ENCODE measurements at regions not wholly inside any gene's neighbourhood (a gene's known extent, or its start where the extent isn't known, plus 50 kb on each side); places are given as distances from the start of the nearest gene placed in this dataset.

GRCh38 chr1:201593200-201593921 is 54.4 kb downstream of the NAV1 start (continued):
- TF ChIP-seq PBX3 (IDR thresholded peaks at IDR 0.05), result peak; percentile 92
- TF ChIP-seq TCF12 (IDR thresholded peaks at IDR 0.05), result peak; percentile 99
- TF ChIP-seq ZBTB33 (IDR thresholded peaks at IDR 0.05; ENCODE audit: borderline replicate concordance, low read depth), result peak; percentile 76; the same call in 1 of the 2 replicates
- TF ChIP-seq YY1 (IDR thresholded peaks at IDR 0.05; ENCODE audit: low read depth), result peak; percentile 62; the same call in 1 of the 2 replicates
- TF ChIP-seq USF2 (IDR thresholded peaks at IDR 0.05; ENCODE audit: borderline replicate concordance, low read depth, low read length), result no peak
- TF ChIP-seq CHD2 (IDR thresholded peaks at IDR 0.05; ENCODE audit: low read length, partially characterized antibody), result no peak
- no peak for TF ChIP-seq EZH2phosphoT487 (IDR thresholded peaks at IDR 0.05; ENCODE audit: borderline replicate concordance, low read depth)

- ChIA-PET POLR2A (interaction anchor here (0.9 kb wide), 1 partner anchor 56 kb away, joined by 4 read pairs; no protein-coding TSS in a partner anchor), CTCF (interaction anchor here (0.7 to 2.7 kb wide), 8 partner anchors 12 to 198 kb away, joined by 3 to 10 read pairs (median 5); no protein-coding TSS in a partner anchor)
- peak overlapping the region; percentile 71; the same call in 1 of the 2 replicates for H3K4me2 ChIP-seq
- H2AFZ ChIP-seq (ENCODE audit: low read depth), result no peak overlapping the region
- peaks cover 48% of the 10 kb centered on the region for H3F3A ChIP-seq (replicated peaks; ENCODE audit: insufficient read depth)
- no peak overlapping the region for H3K4me3 ChIP-seq (ENCODE audit: low read depth in 2 of 2, low read length in 1 of 2)
- H3K36me3 ChIP-seq (replicated peaks in 1 of 2; ENCODE audit: control insufficient read depth in 1 of 2, insufficient read depth in 2 of 2, low read length in 1 of 2), result peaks cover 29 to 56% of the 10 kb centered on the region in 2 experiments
- H3K9me3 ChIP-seq, result no peaks in the 10 kb centered on the region
- no peak overlapping the region for H3K9ac ChIP-seq
- 70% methylated on average over 6 of the region's 9 CpGs for WGBS (ENCODE audit: low lambda C conversion rate)
- DNase-seq, result peak; percentile 65
- H3K4me1 ChIP-seq (ENCODE audit: control insufficient read depth in 1 of 2, insufficient read depth in 2 of 2, low read depth in 1 of 2, low read length in 1 of 2), result peaks cover 51 to 56% of the 10 kb centered on the region in 2 experiments
- H3K9me2 ChIP-seq, result no peaks in the 10 kb centered on the region
- H3K79me2 ChIP-seq (ENCODE audit: insufficient read depth), result peaks cover 90% of the 10 kb centered on the region
- peaks cover 34% of the 10 kb centered on the region for H4K20me1 ChIP-seq (ENCODE audit: insufficient read depth)
- H3K27me3 ChIP-seq (ENCODE audit: insufficient read depth), result no peaks in the 10 kb centered on the region
- peak overlapping the region; percentile 91 to 98 for H3K27ac ChIP-seq (ENCODE audit: low read depth in 2 of 2, low read length in 1 of 2)
- no peak for TF ChIP-seq SIN3A (IDR thresholded peaks at IDR 0.05; ENCODE audit: borderline replicate concordance, low read depth, low read length)
- no peak for TF ChIP-seq CTCF (IDR thresholded peaks at IDR 0.05)
- TF ChIP-seq PBX3 (IDR thresholded peaks at IDR 0.05), result no peak
- no peak for TF ChIP-seq EZH2phosphoT487 (IDR thresholded peaks at IDR 0.05; ENCODE audit: borderline replicate concordance, low read depth)
- TF ChIP-seq TAF1 (IDR thresholded peaks at IDR 0.05; ENCODE audit: borderline replicate concordance, low read depth, low read length), result no peak
- no peak for TF ChIP-seq RAD21 (IDR thresholded peaks at IDR 0.05; ENCODE audit: low read length)
- no peak for TF ChIP-seq CHD2 (IDR thresholded peaks at IDR 0.05; ENCODE audit: low read length, partially characterized antibody)
- no peak for TF ChIP-seq GABPA (IDR thresholded peaks at IDR 0.05; ENCODE audit: low read depth)
- TF ChIP-seq FOSL2 (IDR thresholded peaks at IDR 0.05; ENCODE audit: borderline replicate concordance, low read depth), result no peak
- TF ChIP-seq JUND (IDR thresholded peaks at IDR 0.05), result no peak
- TF ChIP-seq RXRA (IDR thresholded peaks at IDR 0.05; ENCODE audit: borderline replicate concordance, low read depth), result no peak
- TF ChIP-seq ZBTB33 (IDR thresholded peaks at IDR 0.05; ENCODE audit: borderline replicate concordance, low read depth), result no peak
- TF ChIP-seq NRF1 (IDR thresholded peaks at IDR 0.05; ENCODE audit: low read depth, low read length), result no peak
- no peak for TF ChIP-seq USF2 (IDR thresholded peaks at IDR 0.05; ENCODE audit: borderline replicate concordance, low read depth, low read length)
- TF ChIP-seq SMC3 (IDR thresholded peaks at IDR 0.05; ENCODE audit: low read depth, low read length), result no peak
Observed at GRCh38 chr1:201594575-201595245, 55.8 kb downstream of the NAV1 start.
